GM12875 (cell line): ENCODE measurements at regions not wholly inside any gene's neighbourhood (a gene's known extent, or its start where the extent isn't known, plus 50 kb on each side); places are given as distances from the start of the nearest gene placed in this dataset.

ENCODE experiments used
- H3K4me3 ChIP-seq: one replicate; pipeline ENCODE4 v1.5.1; 2011; ENCODE audit warnings: low read depth, low read length, control low read depth
- TF ChIP-seq, protein P1 (sequence below): IDR thresholded peaks from 2 replicates; pipeline ENCODE4 v1.5.1; 2011; ENCODE audit warnings: low read depth, mild to moderate bottlenecking, control low read depth, inconsistent platforms, low read length, moderate library complexity, borderline replicate concordance; ENCODE audit not compliant: insufficient read depth

DNA sequence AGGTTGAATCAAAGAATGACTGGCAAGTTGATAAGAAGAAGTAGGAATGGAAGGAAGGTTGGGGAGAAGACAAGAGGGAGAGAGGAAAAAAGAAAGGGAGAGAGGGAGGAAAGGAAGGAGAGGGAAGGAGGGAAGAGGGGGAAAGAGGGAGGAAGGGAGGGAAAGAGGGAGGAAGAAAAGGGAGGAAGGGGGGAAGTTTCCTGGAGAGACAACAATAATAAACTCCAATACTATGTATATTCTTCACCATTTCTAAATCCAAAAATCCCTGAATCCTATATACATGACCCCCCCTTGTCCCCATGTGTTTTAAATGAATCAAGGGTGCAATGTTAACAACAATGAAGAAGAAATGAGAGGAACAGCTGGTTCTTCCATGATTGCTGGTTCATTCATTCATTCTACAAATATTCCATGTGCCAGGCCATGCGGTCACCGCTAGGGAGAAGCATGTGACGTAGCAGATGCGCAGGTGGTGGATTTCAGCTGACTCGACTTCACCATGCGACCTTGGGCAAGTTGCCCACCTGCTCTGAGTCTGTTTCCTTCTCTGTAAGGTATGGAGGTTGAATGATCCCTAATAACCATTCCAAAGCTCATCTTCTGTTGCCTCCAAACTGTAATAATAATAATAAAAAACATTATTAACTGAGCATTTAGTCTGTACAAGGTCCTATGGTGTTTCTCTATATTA is 77.6 kb downstream of the EN1 start:
- TF ChIP-seq, protein P1, sequence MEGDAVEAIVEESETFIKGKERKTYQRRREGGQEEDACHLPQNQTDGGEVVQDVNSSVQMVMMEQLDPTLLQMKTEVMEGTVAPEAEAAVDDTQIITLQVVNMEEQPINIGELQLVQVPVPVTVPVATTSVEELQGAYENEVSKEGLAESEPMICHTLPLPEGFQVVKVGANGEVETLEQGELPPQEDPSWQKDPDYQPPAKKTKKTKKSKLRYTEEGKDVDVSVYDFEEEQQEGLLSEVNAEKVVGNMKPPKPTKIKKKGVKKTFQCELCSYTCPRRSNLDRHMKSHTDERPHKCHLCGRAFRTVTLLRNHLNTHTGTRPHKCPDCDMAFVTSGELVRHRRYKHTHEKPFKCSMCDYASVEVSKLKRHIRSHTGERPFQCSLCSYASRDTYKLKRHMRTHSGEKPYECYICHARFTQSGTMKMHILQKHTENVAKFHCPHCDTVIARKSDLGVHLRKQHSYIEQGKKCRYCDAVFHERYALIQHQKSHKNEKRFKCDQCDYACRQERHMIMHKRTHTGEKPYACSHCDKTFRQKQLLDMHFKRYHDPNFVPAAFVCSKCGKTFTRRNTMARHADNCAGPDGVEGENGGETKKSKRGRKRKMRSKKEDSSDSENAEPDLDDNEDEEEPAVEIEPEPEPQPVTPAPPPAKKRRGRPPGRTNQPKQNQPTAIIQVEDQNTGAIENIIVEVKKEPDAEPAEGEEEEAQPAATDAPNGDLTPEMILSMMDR: no peak
- no peak overlapping the region for H3K4me3 ChIP-seq

DNA sequence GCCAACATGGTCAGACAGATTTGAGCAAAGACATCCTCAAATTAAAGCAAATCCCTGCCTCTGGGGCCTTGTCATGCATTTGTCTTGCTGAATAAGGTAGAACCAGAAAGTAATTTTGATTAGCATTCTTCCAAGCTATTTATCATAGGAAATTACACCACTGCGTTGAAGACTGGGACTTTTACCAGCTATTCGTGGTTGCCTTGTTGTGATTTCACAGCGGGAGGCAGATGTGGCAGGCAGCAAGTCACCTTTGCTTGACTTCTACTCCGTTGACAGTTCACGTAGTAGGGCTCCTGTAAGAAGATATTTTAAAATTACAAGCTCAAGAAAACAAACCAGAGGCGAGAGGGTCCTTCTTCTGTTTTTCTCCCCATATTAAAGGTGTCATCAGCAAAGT is 80.6 kb downstream of the EN1 start:
- TF ChIP-seq, protein P1: no peak
- no peak overlapping the region for H3K4me3 ChIP-seq

DNA sequence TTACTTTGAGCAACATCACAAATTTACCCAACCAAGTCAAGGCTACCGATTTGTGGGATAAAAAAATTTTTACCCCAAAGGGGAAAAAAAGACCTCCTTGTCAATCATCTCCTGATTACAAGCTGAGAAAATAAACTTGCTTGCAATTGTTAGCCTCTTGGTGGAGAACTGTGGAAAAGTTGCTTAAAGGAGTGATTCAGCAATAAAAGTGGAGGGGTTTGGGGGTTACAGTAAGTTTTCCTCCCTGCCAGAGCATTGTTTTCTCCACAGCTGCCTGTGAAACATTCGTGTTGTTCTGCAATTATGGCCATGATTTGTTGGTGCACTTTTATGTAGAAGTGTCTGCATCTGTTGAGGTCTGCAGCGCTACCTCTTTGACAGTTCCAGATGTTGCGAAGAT is 82.6 kb downstream of the EN1 start:
- H3K4me3 ChIP-seq: no peak overlapping the region
- TF ChIP-seq, protein P1: no peak

DNA sequence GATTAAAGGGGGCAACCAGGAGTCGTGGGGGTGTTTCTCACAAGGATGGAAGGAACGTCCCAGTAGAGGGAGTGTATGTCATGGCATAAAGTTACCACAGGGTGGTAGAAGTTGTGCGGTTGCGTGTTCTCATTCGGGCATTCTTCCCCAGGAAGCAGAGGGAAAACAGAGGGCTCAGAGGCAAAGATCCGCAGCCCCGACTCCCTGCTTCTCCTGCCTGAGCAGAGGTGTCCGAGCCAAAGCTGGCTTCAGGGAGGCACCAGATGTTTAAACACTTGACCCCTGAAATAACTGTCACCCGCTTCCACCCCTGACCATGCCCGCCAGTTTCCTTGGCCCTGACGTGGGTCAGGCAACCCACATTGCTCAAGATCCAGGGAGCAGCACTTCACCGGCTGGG is 83.7 kb downstream of the EN1 start:
- H3K4me3 ChIP-seq: no peak overlapping the region

DNA sequence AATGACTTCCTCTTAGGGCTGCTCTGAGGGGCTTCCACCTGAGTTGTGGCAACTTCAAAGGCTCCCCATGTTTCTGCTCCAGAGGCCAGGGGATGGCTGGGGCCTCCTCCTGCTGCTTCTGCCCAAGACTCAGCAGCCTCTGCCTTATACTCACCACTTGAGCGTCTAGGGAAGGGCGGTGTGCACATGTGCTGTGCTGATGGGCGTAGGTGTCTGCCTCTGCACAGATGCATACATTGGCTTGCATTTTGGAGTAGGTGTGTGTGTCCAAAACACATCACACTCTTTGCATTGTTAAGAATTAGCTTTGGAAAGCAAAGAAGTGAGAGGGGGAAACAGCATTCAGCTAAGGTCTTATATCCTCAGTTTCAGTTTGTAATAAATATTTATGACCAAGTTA is 85.2 kb downstream of the EN1 start:
- TF ChIP-seq, protein P1: no peak
- H3K4me3 ChIP-seq: no peak overlapping the region

More for the DNA sequence above, 83.7 kb downstream of the EN1 start:
- TF ChIP-seq, protein P1: 0 out of 2 replicates have a peak, but pooled peaks have one; percentile 6

DNA sequence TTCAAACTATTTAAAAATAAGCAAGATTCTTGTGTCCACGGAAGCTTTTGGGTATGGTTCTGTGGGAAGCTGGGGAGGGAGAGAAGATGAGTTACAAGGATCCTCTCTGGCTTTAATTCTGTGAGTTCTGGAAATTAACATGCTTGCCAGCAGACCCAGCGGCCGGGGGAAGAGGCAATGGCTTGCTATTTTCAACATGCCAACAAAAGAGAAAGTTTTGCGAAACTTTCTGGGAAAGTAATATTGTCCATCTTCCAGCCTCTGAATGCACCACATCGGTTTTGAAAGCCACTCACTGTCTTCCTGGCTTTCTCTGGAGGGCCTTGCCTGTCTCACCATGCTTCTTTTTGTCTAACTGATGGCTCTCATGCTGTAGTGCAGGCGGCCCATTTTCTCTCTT is 85.7 kb downstream of the EN1 start:
- no peak overlapping the region for H3K4me3 ChIP-seq
- TF ChIP-seq, protein P1: no peak

DNA sequence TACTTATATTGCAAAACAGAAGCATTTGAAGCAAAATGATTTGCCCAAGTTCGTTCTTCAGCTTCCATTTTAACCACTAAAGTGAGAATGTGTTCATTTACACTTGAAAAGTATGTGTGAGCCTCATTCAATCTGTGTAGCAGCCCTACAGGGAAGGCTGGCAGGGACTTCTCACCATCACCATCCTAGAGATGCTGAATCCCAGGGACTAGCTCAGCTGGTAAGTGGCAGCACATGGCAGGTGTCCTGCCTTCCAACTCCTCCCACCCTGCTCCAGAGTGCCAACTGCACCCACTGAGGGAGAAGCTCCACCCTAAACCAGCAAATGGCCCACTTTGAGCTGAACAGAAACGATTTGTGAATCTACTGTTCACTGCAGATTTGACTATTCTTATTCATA is 91.5 kb downstream of the EN1 start:
- TF ChIP-seq, protein P1: no peak
- no peak overlapping the region for H3K4me3 ChIP-seq
